ENCODE measurements at regions not wholly inside any gene's neighbourhood (a gene's known extent, or its start where the extent isn't known, plus 50 kb on each side); places are given as distances from the start of the nearest gene placed in this dataset.

- TF ChIP-seq CTCF (IDR thresholded peaks at IDR 0.05) = no peak
Measured at GRCh38 chr9:86494644-86495111, 140.5 kb upstream of the TUT7 start.

- TF ChIP-seq CTCF (IDR thresholded peaks at IDR 0.05) = no peak
Measured at GRCh38 chr9:86491468-86492266, 137.5 kb upstream of the TUT7 start.

- TF ChIP-seq CTCF (IDR thresholded peaks at IDR 0.05) = no peak
Measured at GRCh38 chr9:86488794-86489193, 134.6 kb upstream of the TUT7 start.

GRCh38 chr9:86488345-86488744 is 134.1 kb upstream of the TUT7 start:
- TF ChIP-seq CTCF (IDR thresholded peaks at IDR 0.05) = no peak

GRCh38 chr9:86487838-86488233 is 133.6 kb upstream of the TUT7 start:
- TF ChIP-seq CTCF (IDR thresholded peaks at IDR 0.05) = no peak

- TF ChIP-seq CTCF (IDR thresholded peaks at IDR 0.05) = peak; percentile 58
Measured at GRCh38 chr9:86486891-86487837, 133.0 kb upstream of the TUT7 start.

- TF ChIP-seq CTCF (IDR thresholded peaks at IDR 0.05) = no peak
Measured at GRCh38 chr9:86485359-86485758, 131.1 kb upstream of the TUT7 start.
